ENCODE measurements at regions not wholly inside any gene's neighbourhood (a gene's known extent, or its start where the extent isn't known, plus 50 kb on each side); places are given as distances from the start of the nearest gene placed in this dataset.

- no peak for TF ChIP-seq POLR2AphosphoS5 (IDR thresholded peaks at IDR 0.05; ENCODE audit: low read depth, low read length)
- no peak for TF ChIP-seq POLR2A (IDR thresholded peaks at IDR 0.05; ENCODE audit: low read depth, low read length)
Observed at GRCh38 chr18:56289381-56289780, 349.0 kb downstream of the TXNL1 start.

Data from GM12892 (cell line).